ENCODE measurements at regions not wholly inside any gene's neighbourhood (a gene's known extent, or its start where the extent isn't known, plus 50 kb on each side); places are given as distances from the start of the nearest gene placed in this dataset.

DNA sequence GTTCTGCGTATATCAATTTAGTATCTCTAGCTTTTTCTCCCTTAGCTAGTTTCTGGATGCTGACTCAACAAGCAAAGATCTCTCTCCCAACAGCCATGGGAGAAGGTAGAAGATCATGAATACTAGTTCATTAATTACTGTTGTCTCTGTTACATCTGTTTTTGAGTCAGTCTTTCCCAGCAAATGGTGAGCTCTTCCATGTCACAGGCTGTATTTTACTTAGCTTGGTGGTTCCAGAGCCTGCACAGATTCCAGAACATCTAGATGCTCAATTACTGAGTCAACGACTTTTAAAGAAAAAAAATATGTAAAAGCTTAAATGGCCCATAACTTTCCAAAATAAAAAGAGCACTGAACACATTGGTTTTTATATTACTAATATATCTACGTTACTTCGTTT is 307.2 kb downstream of the NSG2 start:
- H3K9me3 ChIP-seq (replicated peaks in 1 of 2; ENCODE audit: control insufficient read depth in 1 of 2, insufficient read depth in 1 of 2, low read length in 2 of 2), result no peaks in the 10 kb centered on the region
- H3K9ac ChIP-seq (ENCODE audit: insufficient read depth, low read length, poor library complexity, severe bottlenecking), result no peak overlapping the region
- H4K20me1 ChIP-seq (ENCODE audit: insufficient read depth, low read length), result no peaks in the 10 kb centered on the region
- H2AFZ ChIP-seq (ENCODE audit: insufficient read depth, low read depth, low read length, poor library complexity, severe bottlenecking), result no peak overlapping the region
- intact Hi-C loops (cut with micrococcal nuclease), result no loop called here
- H3K4me3 ChIP-seq (replicated peaks in 1 of 3; ENCODE audit: low read depth in 2 of 3, low read length in 3 of 3), result no peak overlapping the region
- H3K36me3 Mint-ChIP-seq, result no peaks in the 10 kb centered on the region
- DNase-seq, result no peak
- no peak overlapping the region for H3K4me3 Mint-ChIP-seq
- peaks cover 0 to 5% (median 3%) of the 10 kb centered on the region in 3 donors for H3K27me3 Mint-ChIP-seq (ENCODE audit: low read depth in 3 of 3)
- WGBS (ENCODE audit: insufficient coverage), result no CpG with 5 or more reads among the region's 4 CpGs
- no peak overlapping the region for H3K27ac Mint-ChIP-seq
- TF ChIP-seq, protein P1, sequence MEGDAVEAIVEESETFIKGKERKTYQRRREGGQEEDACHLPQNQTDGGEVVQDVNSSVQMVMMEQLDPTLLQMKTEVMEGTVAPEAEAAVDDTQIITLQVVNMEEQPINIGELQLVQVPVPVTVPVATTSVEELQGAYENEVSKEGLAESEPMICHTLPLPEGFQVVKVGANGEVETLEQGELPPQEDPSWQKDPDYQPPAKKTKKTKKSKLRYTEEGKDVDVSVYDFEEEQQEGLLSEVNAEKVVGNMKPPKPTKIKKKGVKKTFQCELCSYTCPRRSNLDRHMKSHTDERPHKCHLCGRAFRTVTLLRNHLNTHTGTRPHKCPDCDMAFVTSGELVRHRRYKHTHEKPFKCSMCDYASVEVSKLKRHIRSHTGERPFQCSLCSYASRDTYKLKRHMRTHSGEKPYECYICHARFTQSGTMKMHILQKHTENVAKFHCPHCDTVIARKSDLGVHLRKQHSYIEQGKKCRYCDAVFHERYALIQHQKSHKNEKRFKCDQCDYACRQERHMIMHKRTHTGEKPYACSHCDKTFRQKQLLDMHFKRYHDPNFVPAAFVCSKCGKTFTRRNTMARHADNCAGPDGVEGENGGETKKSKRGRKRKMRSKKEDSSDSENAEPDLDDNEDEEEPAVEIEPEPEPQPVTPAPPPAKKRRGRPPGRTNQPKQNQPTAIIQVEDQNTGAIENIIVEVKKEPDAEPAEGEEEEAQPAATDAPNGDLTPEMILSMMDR (IDR thresholded peaks at IDR 0.05), result no peak
- no peak overlapping the region for H3K4me2 ChIP-seq (replicated peaks; ENCODE audit: extremely low read depth, low read length, poor library complexity, severe bottlenecking)
- H3K4me1 Mint-ChIP-seq, result no peaks in the 10 kb centered on the region
- H3K9me3 Mint-ChIP-seq, result peaks cover 0 to 7% (median 2%) of the 10 kb centered on the region in 7 donors
- no peaks in the 10 kb centered on the region for H3K36me3 ChIP-seq (replicated peaks in 1 of 2; ENCODE audit: control insufficient read depth in 1 of 2, insufficient read depth in 2 of 2, low read length in 2 of 2)
- H3K27ac ChIP-seq (ENCODE audit: low read depth in 1 of 2, low read length in 2 of 2), result no peak overlapping the region
- H3K27me3 ChIP-seq (ENCODE audit: control insufficient read depth in 2 of 2, insufficient read depth in 2 of 2, low read length in 2 of 2), result no peaks in the 10 kb centered on the region
- H3K4me1 ChIP-seq (ENCODE audit: control insufficient read depth in 1 of 2, insufficient read depth in 2 of 2, low read length in 2 of 2), result no peaks in the 10 kb centered on the region
- H3K79me2 ChIP-seq (ENCODE audit: insufficient read depth, low read length), result no peaks in the 10 kb centered on the region

- Mint-ChIP-seq H3K4me3 (no peak overlapping the region), H3K4me1 (no peaks in the 10 kb centered on the region), H3K36me3 (no peaks in the 10 kb centered on the region), H3K27me3 (ENCODE audit: low read depth in 3 of 3) (peaks cover 0 to 5% (median 5%) of the 10 kb centered on the region in 3 donors), H3K9me3 (peaks cover 0 to 7% (median 2%) of the 10 kb centered on the region in 7 donors), H3K27ac (no peak overlapping the region)
- TF ChIP-seq, protein P1 (IDR thresholded peaks at IDR 0.05), result no peak
- WGBS (ENCODE audit: insufficient coverage), result 90% methylated on average over 4 of the region's 5 CpGs
- Histone ChIP-seq H3K9ac (ENCODE audit: insufficient read depth, low read length, poor library complexity, severe bottlenecking) (no peak overlapping the region), H3K27ac (ENCODE audit: low read depth in 1 of 2, low read length in 2 of 2) (no peak overlapping the region), H2AFZ (ENCODE audit: insufficient read depth, low read depth, low read length, poor library complexity, severe bottlenecking) (no peak overlapping the region), H3K79me2 (ENCODE audit: insufficient read depth, low read length) (no peaks in the 10 kb centered on the region), H3K4me3 (replicated peaks in 1 of 3; ENCODE audit: low read depth in 2 of 3, low read length in 3 of 3) (no peak overlapping the region), H3K27me3 (ENCODE audit: control insufficient read depth in 2 of 2, insufficient read depth in 2 of 2, low read length in 2 of 2) (no peaks in the 10 kb centered on the region), H4K20me1 (ENCODE audit: insufficient read depth, low read length) (no peaks in the 10 kb centered on the region), H3K4me2 (replicated peaks; ENCODE audit: extremely low read depth, low read length, poor library complexity, severe bottlenecking) (no peak overlapping the region), H3K4me1 (ENCODE audit: control insufficient read depth in 1 of 2, insufficient read depth in 2 of 2, low read length in 2 of 2) (no peaks in the 10 kb centered on the region), H3K36me3 (replicated peaks in 1 of 2; ENCODE audit: control insufficient read depth in 1 of 2, insufficient read depth in 2 of 2, low read length in 2 of 2) (no peaks in the 10 kb centered on the region), H3K9me3 (replicated peaks in 1 of 2; ENCODE audit: control insufficient read depth in 1 of 2, insufficient read depth in 1 of 2, low read length in 2 of 2) (no peaks in the 10 kb centered on the region)
- no peak for DNase-seq
- intact Hi-C loops (cut with micrococcal nuclease), result no loop called here
These were observed 309.1 kb downstream of the NSG2 start for GRCh38 chr5:174354571-174354970.

Data from CD14-positive monocyte (primary cell).